WERI-Rb-1 (cell line): ENCODE measurements at regions not wholly inside any gene's neighbourhood (a gene's known extent, or its start where the extent isn't known, plus 50 kb on each side); places are given as distances from the start of the nearest gene placed in this dataset.

Experiments
- DNase-seq: peaks from one replicate; pipeline ENCODE4 v3.0.0-alpha.2; 2020
- H3K27ac ChIP-seq: fragments of 250-450 bp; sonication (Bioruptor Pico); 2 replicates; pipeline ENCODE4 v1.5.1; 2020; ENCODE audit warnings: mild to moderate bottlenecking, moderate library complexity
- H3K27me3 ChIP-seq: fragments of 250-450 bp; sonication (Bioruptor Pico); 2 replicates; pipeline ENCODE4 v1.5.1; 2021; ENCODE audit warnings: mild to moderate bottlenecking, low read depth, moderate library complexity; ENCODE audit not compliant: insufficient read depth, severe bottlenecking
- H3K36me3 ChIP-seq: fragments of 250-450 bp; sonication (Bioruptor Pico); 2 replicates; pipeline ENCODE4 v1.5.1; 2020; ENCODE audit warnings: mild to moderate bottlenecking, moderate library complexity
- H3K4me3 ChIP-seq: 2 replicates; pipeline ENCODE4 v1.5.1; 2011; ENCODE audit warnings: low read depth, mild to moderate bottlenecking, control low read depth, low read length
- H3K9me3 ChIP-seq: fragments of 250-450 bp; sonication (Bioruptor Pico); 2 replicates; pipeline ENCODE4 v1.5.1; 2021; ENCODE audit warnings: mild to moderate bottlenecking, moderate library complexity; ENCODE audit not compliant: severe bottlenecking
- TF ChIP-seq, protein P1 (sequence below): IDR thresholded peaks from 2 replicates; pipeline ENCODE4 v1.5.1; 2011; ENCODE audit warnings: low read depth, mild to moderate bottlenecking, control low read depth, inconsistent platforms, low read length

DNA sequence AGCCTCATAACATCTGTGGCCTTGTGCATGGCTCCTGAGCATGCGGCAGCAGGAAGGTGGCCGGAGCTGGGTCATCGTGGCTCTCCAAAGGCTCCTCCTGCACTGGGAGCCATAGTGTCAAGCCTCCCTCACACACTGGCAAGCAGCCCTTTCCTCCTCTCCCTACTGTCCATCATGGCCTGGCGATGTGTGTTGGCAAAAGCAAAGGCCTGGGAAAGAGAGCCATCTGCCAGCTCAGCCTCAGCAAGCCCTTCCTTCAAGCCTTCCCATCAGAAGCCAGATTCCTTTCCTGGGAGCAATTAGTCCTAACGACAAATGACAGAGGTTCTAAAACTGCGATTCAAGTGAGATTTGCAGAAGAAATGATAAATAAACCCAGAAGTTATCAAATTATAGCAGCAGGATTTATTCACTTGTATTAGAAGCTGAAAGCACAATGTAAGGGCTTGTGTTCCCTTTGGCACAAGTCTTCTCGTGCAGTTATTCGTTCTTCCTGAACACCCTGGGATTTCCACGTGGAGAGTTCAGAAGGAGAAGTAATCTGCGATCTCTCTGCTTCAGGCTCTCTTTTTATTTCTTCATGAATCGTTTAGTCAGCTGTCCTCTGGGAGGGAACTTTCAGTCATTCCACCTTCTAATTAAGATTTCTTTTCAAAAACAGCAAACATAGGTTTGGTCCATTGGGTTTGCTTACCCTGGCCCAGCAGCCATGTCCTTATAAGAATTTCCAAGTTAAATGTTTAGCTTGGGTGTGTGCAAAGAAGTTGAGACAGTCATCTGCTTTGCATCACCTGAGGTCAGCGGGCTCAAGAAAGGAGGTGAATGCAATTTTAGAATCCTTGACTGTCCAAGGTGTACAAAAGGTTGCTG is 110.3 kb upstream of the TMC3 start:
- Histone ChIP-seq H3K27me3 (no peaks in the 10 kb centered on the region), H3K36me3 (no peaks in the 10 kb centered on the region), H3K4me3 (no peak overlapping the region), H3K27ac (no peak overlapping the region), H3K9me3 (no peaks in the 10 kb centered on the region)
- DNase-seq, result no peak
- TF ChIP-seq, protein P1, sequence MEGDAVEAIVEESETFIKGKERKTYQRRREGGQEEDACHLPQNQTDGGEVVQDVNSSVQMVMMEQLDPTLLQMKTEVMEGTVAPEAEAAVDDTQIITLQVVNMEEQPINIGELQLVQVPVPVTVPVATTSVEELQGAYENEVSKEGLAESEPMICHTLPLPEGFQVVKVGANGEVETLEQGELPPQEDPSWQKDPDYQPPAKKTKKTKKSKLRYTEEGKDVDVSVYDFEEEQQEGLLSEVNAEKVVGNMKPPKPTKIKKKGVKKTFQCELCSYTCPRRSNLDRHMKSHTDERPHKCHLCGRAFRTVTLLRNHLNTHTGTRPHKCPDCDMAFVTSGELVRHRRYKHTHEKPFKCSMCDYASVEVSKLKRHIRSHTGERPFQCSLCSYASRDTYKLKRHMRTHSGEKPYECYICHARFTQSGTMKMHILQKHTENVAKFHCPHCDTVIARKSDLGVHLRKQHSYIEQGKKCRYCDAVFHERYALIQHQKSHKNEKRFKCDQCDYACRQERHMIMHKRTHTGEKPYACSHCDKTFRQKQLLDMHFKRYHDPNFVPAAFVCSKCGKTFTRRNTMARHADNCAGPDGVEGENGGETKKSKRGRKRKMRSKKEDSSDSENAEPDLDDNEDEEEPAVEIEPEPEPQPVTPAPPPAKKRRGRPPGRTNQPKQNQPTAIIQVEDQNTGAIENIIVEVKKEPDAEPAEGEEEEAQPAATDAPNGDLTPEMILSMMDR, result no peak

DNA sequence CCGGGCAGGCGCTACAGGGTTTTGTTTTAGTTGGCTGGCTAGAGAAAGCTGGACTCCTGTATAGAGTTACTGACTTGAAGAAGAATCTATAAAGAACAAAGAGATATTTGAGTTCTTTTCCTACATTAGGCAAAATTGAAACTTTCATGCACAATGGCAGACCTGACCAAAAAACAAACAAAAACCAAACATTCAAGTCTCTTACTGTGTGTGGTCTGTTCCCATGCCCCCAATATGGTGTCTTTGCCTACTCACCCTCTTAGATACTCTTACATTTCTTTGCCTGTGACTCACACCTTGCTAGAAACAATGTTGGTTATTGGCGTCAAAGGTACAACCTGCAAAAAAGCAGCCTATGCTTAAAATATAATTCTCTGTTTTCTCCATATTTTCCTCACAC is 109.5 kb upstream of the TMC3 start:
- H3K27me3 ChIP-seq, result no peaks in the 10 kb centered on the region
- H3K9me3 ChIP-seq, result no peaks in the 10 kb centered on the region
- H3K36me3 ChIP-seq, result no peaks in the 10 kb centered on the region
- H3K27ac ChIP-seq, result no peak overlapping the region
- DNase-seq, result no peak
- no peak overlapping the region for H3K4me3 ChIP-seq
- TF ChIP-seq, protein P1, result no peak

DNA sequence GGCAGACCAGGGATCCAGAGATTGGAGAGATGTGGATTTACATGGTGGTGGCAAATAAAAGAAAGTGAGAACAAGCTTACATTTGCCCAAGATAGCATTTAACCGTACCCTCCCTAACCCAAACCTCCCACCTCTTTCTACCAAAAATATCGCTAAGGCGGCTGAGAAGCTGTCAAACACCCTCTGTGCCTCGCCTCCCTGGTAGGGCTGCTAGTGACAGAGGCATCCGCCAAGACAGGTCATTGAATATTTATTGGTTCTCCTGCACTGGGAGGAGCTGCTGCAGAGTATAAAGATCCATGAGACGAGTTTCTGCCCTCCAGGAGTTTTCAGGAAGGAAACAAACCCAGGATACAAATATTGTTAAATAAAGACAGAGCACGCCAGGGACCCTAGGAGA is 107.3 kb upstream of the TMC3 start:
- Histone ChIP-seq H3K27me3 (no peaks in the 10 kb centered on the region), H3K9me3 (no peaks in the 10 kb centered on the region), H3K36me3 (no peaks in the 10 kb centered on the region), H3K27ac (no peak overlapping the region), H3K4me3 (no peak overlapping the region)
- TF ChIP-seq, protein P1, result no peak
- DNase-seq, result no peak

DNA sequence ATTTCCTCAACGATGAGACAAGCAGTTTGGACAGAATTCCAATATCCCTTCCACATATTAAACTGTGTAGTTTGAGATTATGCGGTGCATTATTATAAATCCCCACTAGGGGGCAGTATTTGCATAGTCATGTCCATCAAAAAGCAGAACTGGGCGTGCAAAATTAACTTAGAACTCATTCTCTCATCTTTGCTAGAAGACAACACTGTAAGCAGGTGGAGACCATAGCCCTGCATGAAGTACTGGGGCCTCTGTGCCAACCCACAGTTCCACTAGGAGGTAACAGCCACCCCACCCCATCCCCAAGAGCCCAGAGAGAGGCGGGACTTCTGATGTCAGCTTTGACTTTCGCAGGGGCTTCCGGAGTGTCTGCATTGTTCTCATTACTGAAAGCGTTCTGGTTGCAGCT is 106.6 kb upstream of the TMC3 start:
- H3K27ac ChIP-seq, result no peak overlapping the region
- DNase-seq, result peak; percentile 22
- H3K36me3 ChIP-seq, result no peaks in the 10 kb centered on the region
- TF ChIP-seq, protein P1, result peak; percentile 43; the same call in 1 of the 2 replicates
- no peak overlapping the region for H3K4me3 ChIP-seq
- H3K9me3 ChIP-seq, result no peaks in the 10 kb centered on the region
- H3K27me3 ChIP-seq, result no peaks in the 10 kb centered on the region

DNA sequence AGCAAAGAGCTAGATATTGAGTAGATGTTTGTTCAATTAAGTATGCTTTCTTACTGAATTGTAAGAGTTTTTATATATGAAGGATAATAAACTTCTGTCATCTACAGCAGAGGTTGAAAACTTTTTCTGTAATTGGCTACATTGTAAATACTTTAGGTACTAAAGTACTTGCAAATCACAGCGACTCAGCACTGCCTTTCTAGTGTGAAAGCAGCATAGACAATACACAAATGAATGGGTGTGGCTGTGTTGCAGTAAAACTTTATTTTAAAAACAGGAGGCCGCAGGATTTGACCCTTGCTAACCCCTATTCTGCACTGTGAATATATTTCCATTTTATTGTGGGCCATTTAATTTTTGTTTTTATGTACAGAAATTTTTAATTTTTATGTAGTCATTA is 104.3 kb upstream of the TMC3 start:
- H3K27ac ChIP-seq, result no peak overlapping the region
- TF ChIP-seq, protein P1, result no peak
- H3K36me3 ChIP-seq, result no peaks in the 10 kb centered on the region
- no peak overlapping the region for H3K4me3 ChIP-seq
- no peak for DNase-seq
- no peaks in the 10 kb centered on the region for H3K27me3 ChIP-seq
- no peaks in the 10 kb centered on the region for H3K9me3 ChIP-seq

DNA sequence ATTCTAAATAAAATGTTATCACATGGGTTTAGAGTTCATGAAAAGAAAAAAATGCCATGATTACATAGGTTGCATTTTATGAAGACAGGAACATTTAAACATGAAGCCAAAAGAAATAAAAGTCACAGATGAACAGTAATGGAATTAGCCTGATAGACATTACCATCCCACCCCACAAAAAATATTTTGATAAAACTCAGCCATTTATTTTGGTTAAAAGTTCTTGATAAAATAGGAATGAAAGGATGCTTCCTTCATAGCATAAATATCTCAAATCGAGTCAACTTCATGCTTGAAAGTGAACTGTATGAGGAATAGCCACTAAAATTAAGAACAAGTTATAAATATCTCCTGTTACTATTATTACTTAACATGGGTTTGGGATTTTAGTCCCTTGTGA is 101.9 kb upstream of the TMC3 start:
- Histone ChIP-seq H3K4me3 (no peak overlapping the region), H3K27ac (no peak overlapping the region), H3K9me3 (no peaks in the 10 kb centered on the region), H3K27me3 (no peaks in the 10 kb centered on the region), H3K36me3 (no peaks in the 10 kb centered on the region)
- DNase-seq, result no peak
- TF ChIP-seq, protein P1, result no peak
